Erythroblast (primary cell): ENCODE measurements at regions not wholly inside any gene's neighbourhood (a gene's known extent, or its start where the extent isn't known, plus 50 kb on each side); places are given as distances from the start of the nearest gene placed in this dataset.

ENCODE experiments used
- GATA1 ChIP-seq: IDR thresholded peaks from 2 replicates; pipeline ENCODE4 v1.6.1; 2011; ENCODE audit warnings: low read depth, mild to moderate bottlenecking, control low read depth, low read length, moderate library complexity
- POLR2A ChIP-seq: IDR thresholded peaks from 2 replicates; pipeline ENCODE4 v1.6.1; 2011; ENCODE audit warnings: mild to moderate bottlenecking, low read length

DNA sequence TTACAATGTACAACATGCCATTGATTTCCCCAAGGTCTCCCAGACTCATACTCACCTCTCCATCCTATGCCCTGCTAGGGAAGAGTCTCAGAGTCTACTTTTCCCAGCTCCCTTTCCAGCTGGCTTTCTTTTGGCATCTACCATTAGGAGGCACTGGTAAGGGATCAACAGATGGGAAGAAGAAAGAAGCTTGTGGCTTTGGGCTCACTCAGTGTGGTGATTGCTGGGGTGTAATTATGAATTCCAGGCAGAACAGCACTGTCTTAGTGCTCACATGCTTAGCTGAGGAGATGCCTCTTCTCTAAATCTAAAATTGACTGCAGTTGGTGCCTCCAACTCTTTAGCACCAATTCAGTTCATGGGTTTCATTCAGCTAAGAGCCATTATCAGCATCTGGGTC, 330.0 kb downstream of the PSAT1 start:
- no peak for TF ChIP-seq POLR2A
- no peak for TF ChIP-seq GATA1
